Stimulated activated naive B cell treated with anti-CD40 and anti-IgM and Interleukin-4, amounts not matched to agents 10 μg/mL and 1 μg/mL and 100 μg/mL, for 72 hours (primary cell): ENCODE measurements at regions not wholly inside any gene's neighbourhood (a gene's known extent, or its start where the extent isn't known, plus 50 kb on each side); places are given as distances from the start of the nearest gene placed in this dataset.
A peak's percentile ranks its signal among the peaks of the same experiment; 100 is the strongest.

ENCODE experiments used
- ATAC-seq, 2 donors: fragments of 150-1000 bp; cut with Tn5 transposase; replicated peaks; 2 replicates each; pipeline ENCODE4 v1.10.0; 2021; ENCODE audit warnings: moderate library complexity in 1 of 2
- DNase-seq: peaks from one replicate; pipeline ENCODE4 v3.0.0; 2021
- H3K27ac Mint-ChIP-seq: one replicate; pipeline ENCODE4 v1.8.0; 2022; ENCODE audit warnings: mild to moderate bottlenecking, mixed read lengths
- H3K27me3 Mint-ChIP-seq, 2 donors: one replicate each; pipeline ENCODE4 v1.8.0; 2022; ENCODE audit warnings: mixed read lengths in 2 of 2
- H3K36me3 Mint-ChIP-seq, 2 donors: one replicate each; pipeline ENCODE4 v1.8.0; 2022; ENCODE audit warnings: mixed read lengths in 2 of 2, mild to moderate bottlenecking in 1 of 2
- H3K4me1 Mint-ChIP-seq, 2 donors: one replicate each; pipeline ENCODE4 v1.8.0; 2022; ENCODE audit warnings: mixed read lengths in 2 of 2, mild to moderate bottlenecking in 1 of 2
- H3K4me3 Mint-ChIP-seq, 2 donors: one replicate each; pipeline ENCODE4 v1.8.0; 2022; ENCODE audit warnings: mild to moderate bottlenecking in 2 of 2, mixed read lengths in 2 of 2, moderate library complexity in 1 of 2
- H3K9me3 Mint-ChIP-seq, 2 donors: one replicate each; pipeline ENCODE4 v1.8.0; 2022; ENCODE audit warnings: mixed read lengths in 2 of 2, mild to moderate bottlenecking in 1 of 2

DNA sequence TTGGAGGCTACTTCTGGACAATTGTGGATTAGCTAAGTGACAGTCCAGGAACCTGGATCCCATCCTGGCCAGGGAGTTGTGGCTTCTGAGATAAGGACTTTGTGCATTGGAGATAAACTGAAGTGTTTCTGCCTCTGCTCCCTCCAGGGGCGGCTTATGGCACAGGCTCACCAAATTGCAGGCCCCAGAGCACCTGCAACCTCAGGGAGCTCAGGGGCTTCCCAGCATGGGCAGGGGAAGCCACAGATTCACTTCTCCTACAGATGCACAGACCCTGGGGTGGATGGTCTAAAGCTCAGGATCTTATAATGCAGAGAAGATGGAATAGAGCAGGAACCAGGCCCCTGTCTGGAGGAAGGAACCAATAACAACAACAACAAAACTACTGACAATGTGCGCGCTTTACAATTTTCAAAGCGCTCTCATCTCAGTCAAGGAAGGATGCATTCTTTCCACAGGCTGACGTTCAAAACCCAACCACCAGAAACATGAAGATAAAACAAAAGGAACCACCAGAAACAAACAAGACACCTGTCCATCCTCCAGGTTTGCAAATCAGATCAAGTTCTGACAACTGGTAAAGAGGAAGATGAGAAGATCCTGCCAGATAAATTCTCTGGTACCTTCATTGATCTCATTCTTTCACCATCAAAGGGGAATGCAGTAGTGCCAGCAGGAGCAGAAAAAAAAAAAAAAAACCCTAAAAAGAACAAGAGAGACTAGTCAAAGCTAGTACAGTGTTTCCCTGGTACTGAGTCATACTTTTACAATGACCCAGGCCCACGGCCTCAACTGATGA is 121.0 kb upstream of the IRF2BP2 start:
- Mint-ChIP-seq H3K36me3 (no peaks in the 10 kb centered on the region), H3K4me3 (peak overlapping the region; percentile 53 to 60), H3K27ac (peak overlapping the region; percentile 92), H3K27me3 (no peaks in the 10 kb centered on the region), H3K4me1 (peaks cover 50 to 61% of the 10 kb centered on the region in 2 donors), H3K9me3 (no peaks in the 10 kb centered on the region)
- peak; percentile 59 for DNase-seq
- ATAC-seq, result peak; percentile 82 to 83

- Mint-ChIP-seq H3K27me3 (no peaks in the 10 kb centered on the region), H3K36me3 (no peaks in the 10 kb centered on the region), H3K9me3 (no peaks in the 10 kb centered on the region), H3K4me1 (peaks cover 56 to 67% of the 10 kb centered on the region in 2 donors), H3K27ac (peak overlapping the region; percentile 39), H3K4me3 (no peak overlapping the region)
- no peak for DNase-seq
- ATAC-seq, result no peak
These were observed 120.4 kb upstream of the IRF2BP2 start for GRCh38 chr1:234730475-234730769.

GRCh38 chr1:234729561-234730474 is 119.8 kb upstream of the IRF2BP2 start:
- no peaks in the 10 kb centered on the region for H3K27me3 Mint-ChIP-seq
- H3K4me3 Mint-ChIP-seq, result no peak overlapping the region
- no peaks in the 10 kb centered on the region for H3K9me3 Mint-ChIP-seq
- DNase-seq (no peak), ATAC-seq (peak; percentile 20 to 24)
- peaks cover 59 to 73% of the 10 kb centered on the region in 2 donors for H3K4me1 Mint-ChIP-seq
- H3K27ac Mint-ChIP-seq, result peak overlapping the region; percentile 39
- H3K36me3 Mint-ChIP-seq, result no peaks in the 10 kb centered on the region

GRCh38 chr1:234728740-234729139 is 118.8 kb upstream of the IRF2BP2 start:
- peaks cover 68 to 83% of the 10 kb centered on the region in 2 donors for H3K4me1 Mint-ChIP-seq
- H3K27ac Mint-ChIP-seq, result no peak overlapping the region
- ATAC-seq (no peak), DNase-seq (no peak)
- H3K27me3 Mint-ChIP-seq, result no peaks in the 10 kb centered on the region
- no peak overlapping the region for H3K4me3 Mint-ChIP-seq
- no peaks in the 10 kb centered on the region for H3K36me3 Mint-ChIP-seq
- no peaks in the 10 kb centered on the region for H3K9me3 Mint-ChIP-seq

DNA sequence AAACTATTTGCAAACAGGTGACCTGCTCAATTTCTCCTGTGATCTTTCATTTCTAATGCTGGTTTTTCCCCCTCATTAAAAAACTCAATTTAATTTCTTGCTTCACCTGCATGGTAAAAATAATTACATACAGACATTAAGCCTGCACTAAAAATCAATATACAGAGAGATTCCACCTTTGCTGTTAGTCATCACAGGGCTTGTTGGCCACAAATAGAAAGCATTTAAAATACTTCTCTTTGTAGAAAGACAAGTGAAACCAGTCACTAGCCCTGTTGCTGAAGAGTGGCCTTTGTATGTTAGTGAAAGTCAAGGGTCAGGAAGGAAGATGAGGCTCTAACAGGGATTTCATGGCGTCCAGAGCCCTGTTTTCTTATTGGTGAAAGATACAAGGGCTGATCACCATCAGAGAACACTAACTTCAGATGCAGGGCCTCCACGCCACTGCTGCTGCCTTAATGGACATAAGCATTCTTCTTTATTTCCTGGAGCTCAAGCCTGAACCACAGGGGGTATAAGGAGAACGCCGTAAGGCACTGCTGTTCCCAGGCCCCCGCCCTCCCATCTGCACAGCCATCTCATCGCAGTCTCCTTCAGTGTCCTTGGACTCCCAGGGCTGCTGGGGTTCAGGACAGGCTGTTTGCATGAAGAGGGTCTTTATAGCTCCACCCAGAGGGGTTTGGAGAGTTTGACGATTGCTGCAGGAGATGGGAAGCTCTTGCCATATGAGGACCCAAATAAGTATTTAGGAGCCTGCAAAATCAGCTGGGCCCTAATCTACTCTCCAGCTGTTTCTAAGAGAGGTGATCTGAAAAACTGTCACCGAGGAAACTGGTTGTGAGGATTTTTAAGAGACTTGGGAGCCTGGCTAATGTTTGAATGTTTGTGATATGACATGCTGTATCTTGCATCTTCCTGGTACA is 117.3 kb upstream of the IRF2BP2 start:
- DNase-seq, result no peak
- Mint-ChIP-seq H3K36me3 (no peaks in the 10 kb centered on the region), H3K27ac (no peak overlapping the region), H3K27me3 (no peaks in the 10 kb centered on the region), H3K4me1 (peaks cover 70 to 92% of the 10 kb centered on the region in 2 donors), H3K4me3 (peak overlapping the region in 1 of 2 donors; percentile 35), H3K9me3 (no peaks in the 10 kb centered on the region)
- ATAC-seq, result peak; percentile 10 to 27

DNA sequence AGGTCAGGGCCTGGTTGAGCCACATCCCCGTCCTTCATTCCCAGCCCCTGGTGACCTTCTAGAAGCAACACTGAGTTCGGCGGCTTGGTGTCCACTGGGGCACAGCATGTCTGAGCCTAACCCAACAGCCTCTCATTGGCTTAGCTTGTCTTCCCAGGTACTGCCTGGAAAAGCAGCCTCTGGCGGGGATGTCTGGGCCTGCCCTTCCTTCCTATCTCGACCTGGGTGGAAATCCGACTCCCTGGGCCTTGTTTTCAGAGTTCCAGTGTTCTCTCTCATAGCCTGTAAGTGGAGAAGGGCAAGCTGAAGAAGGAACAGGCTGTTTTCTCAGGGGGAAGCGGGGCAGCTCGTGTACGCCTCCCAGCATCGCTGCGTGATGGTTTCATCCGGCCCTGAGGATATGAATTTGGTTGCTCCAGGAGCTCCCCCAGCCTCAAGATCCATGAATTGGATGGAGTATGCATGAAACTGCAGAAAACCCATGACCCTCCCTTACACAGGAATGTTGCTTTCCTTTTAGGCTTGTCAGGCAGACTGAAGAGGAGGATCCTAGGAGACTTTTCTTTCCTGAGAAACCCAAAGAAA is 116.5 kb upstream of the IRF2BP2 start:
- Mint-ChIP-seq H3K4me3 (no peak overlapping the region), H3K36me3 (no peaks in the 10 kb centered on the region), H3K4me1 (peaks cover 70 to 90% of the 10 kb centered on the region in 2 donors), H3K9me3 (no peaks in the 10 kb centered on the region), H3K27ac (peak overlapping the region; percentile 51), H3K27me3 (no peaks in the 10 kb centered on the region)
- DNase-seq (no peak), ATAC-seq (no peak)

- peaks cover 60 to 86% of the 10 kb centered on the region in 2 donors for H3K4me1 Mint-ChIP-seq
- H3K27ac Mint-ChIP-seq, result peak overlapping the region; percentile 91
- DNase-seq (no peak), ATAC-seq (no peak)
- peak overlapping the region; percentile 32 to 68 for H3K4me3 Mint-ChIP-seq
- H3K9me3 Mint-ChIP-seq, result no peaks in the 10 kb centered on the region
- no peaks in the 10 kb centered on the region for H3K36me3 Mint-ChIP-seq
- no peaks in the 10 kb centered on the region for H3K27me3 Mint-ChIP-seq
These were observed 115.5 kb upstream of the IRF2BP2 start for GRCh38 chr1:234725177-234726132.

DNA sequence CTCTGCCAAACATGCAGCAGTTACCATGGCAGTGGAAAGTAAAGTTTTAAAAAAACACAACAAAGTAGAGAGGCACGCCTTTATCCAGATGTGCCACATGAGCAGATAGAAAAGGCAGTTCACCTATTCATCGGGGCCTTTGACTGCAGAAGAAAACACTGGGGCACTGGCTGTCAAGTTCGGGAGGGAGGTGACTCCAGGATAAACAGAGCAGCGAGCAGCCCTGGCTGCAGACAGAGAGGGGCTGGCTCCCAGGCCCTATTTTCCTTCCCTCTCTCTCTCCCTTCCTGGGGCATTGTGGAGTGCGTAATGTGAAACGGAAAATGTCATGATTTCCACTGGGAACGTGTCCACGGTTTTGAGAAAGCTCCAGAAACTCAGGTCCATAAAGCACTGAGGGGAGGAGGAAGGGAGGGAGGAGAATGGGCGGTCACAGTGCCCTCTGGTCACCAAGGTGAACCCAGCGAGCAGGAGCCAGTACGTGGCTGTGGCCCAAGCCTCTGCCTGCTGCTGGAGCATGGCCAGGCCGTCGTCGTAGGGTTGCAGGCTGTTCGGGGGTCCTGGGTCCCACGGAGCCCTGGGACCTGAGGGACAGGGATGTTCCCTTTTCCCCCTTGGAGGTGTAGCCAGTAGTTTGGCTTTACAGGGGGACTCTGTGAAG is 114.7 kb upstream of the IRF2BP2 start:
- peak; percentile 37 to 44 for ATAC-seq
- H3K27ac Mint-ChIP-seq, result peak overlapping the region; percentile 91
- no peaks in the 10 kb centered on the region for H3K36me3 Mint-ChIP-seq
- no peaks in the 10 kb centered on the region for H3K27me3 Mint-ChIP-seq
- DNase-seq, result no peak
- H3K9me3 Mint-ChIP-seq, result no peaks in the 10 kb centered on the region
- peaks cover 51 to 78% of the 10 kb centered on the region in 2 donors for H3K4me1 Mint-ChIP-seq
- H3K4me3 Mint-ChIP-seq, result peak overlapping the region; percentile 54 to 68

- no peaks in the 10 kb centered on the region for H3K36me3 Mint-ChIP-seq
- peak overlapping the region; percentile 91 for H3K27ac Mint-ChIP-seq
- no peaks in the 10 kb centered on the region for H3K9me3 Mint-ChIP-seq
- DNase-seq (no peak), ATAC-seq (peak; percentile 18 to 22)
- peak overlapping the region; percentile 54 to 68 for H3K4me3 Mint-ChIP-seq
- peaks cover 45 to 71% of the 10 kb centered on the region in 2 donors for H3K4me1 Mint-ChIP-seq
- no peaks in the 10 kb centered on the region for H3K27me3 Mint-ChIP-seq
These were observed 113.1 kb upstream of the IRF2BP2 start for GRCh38 chr1:234722904-234723720.

DNA sequence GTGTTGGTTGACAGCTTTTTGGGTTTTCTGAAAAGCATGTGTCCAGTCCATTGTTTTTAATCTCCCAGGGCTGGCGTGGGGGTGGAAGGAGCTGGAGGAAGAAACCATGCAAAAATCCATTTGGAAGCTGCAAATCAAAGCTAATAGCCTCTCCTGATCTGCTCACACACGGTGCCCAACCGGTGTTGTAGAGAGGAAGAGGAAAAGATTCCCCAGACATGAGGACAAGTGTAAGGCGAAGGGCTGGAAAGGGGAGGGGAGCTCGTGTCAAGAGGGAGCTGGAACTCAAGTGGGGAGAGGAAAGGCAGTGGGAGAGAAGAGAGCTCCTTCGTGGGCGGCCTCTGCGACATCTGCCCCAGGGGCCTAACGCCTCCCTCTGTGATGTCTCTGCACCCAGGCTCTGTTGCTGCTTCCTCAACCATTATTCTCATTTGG is 112.3 kb upstream of the IRF2BP2 start:
- H3K4me1 Mint-ChIP-seq, result peaks cover 41 to 63% of the 10 kb centered on the region in 2 donors
- DNase-seq (no peak), ATAC-seq (no peak)
- peak overlapping the region; percentile 57 for H3K27ac Mint-ChIP-seq
- H3K36me3 Mint-ChIP-seq, result no peaks in the 10 kb centered on the region
- peak overlapping the region; percentile 12 to 53 for H3K4me3 Mint-ChIP-seq
- no peaks in the 10 kb centered on the region for H3K27me3 Mint-ChIP-seq
- no peaks in the 10 kb centered on the region for H3K9me3 Mint-ChIP-seq

- Mint-ChIP-seq H3K9me3 (no peaks in the 10 kb centered on the region), H3K4me1 (peaks cover 39 to 56% of the 10 kb centered on the region in 2 donors), H3K36me3 (no peaks in the 10 kb centered on the region), H3K27me3 (no peaks in the 10 kb centered on the region), H3K4me3 (peak overlapping the region in 1 of 2 donors; percentile 53), H3K27ac (no peak overlapping the region)
- no peak for DNase-seq
- no peak for ATAC-seq
These were observed 111.7 kb upstream of the IRF2BP2 start for GRCh38 chr1:234721476-234722269.
